Smooth muscle cell (in vitro differentiated cells): ENCODE measurements at regions not wholly inside any gene's neighbourhood (a gene's known extent, or its start where the extent isn't known, plus 50 kb on each side); places are given as distances from the start of the nearest gene placed in this dataset.

ENCODE experiments used
- DNase-seq: peaks from one replicate; lab custom pipeline; 2025; ENCODE audit not compliant: unreplicated experiment; lab: John Stamatoyannopoulos, UW
- H2AFZ ChIP-seq: fragments of 200-600 bp; sonication (generic); 2 replicates; pipeline ENCODE4 v1.6.0; 2016; ENCODE audit warnings: antibody characterized with exemption, low read depth, mild to moderate bottlenecking
- H3F3A ChIP-seq: fragments of 200-600 bp; sonication (generic); 2 replicates; pipeline ENCODE4 v1.6.0; 2017; ENCODE audit warnings: antibody characterized with exemption, low read depth
- H3K27ac ChIP-seq: fragments of 200-600 bp; sonication (generic); 2 replicates; pipeline ENCODE4 v1.5.1; 2016; ENCODE audit warnings: low read depth, mild to moderate bottlenecking
- H3K27me3 ChIP-seq: fragments of 200-600 bp; sonication (generic); 2 replicates; pipeline ENCODE4 v1.6.1; 2016; ENCODE audit warnings: low read depth, mild to moderate bottlenecking
- H3K36me3 ChIP-seq: fragments of 200-600 bp; sonication (generic); 2 replicates; pipeline ENCODE4 v1.5.1; 2016; ENCODE audit warnings: low read depth
- H3K4me1 ChIP-seq: fragments of 200-600 bp; sonication (generic); 2 replicates; pipeline ENCODE4 v1.5.1; 2016; ENCODE audit warnings: low read depth
- H3K4me2 ChIP-seq: fragments of 200-600 bp; sonication (generic); 2 replicates; pipeline ENCODE4 v1.6.0; 2016; ENCODE audit warnings: mild to moderate bottlenecking
- H3K4me3 ChIP-seq: fragments of 200-600 bp; sonication (generic); 2 replicates; pipeline ENCODE4 v1.5.1; 2016; ENCODE audit warnings: mild to moderate bottlenecking
- H3K79me2 ChIP-seq: fragments of 200-600 bp; sonication (generic); 2 replicates; pipeline ENCODE4 v1.6.0; 2016; ENCODE audit warnings: low read depth, mild to moderate bottlenecking
- H3K9ac ChIP-seq: fragments of 200-600 bp; sonication (generic); 2 replicates; pipeline ENCODE4 v1.6.0; 2016; ENCODE audit warnings: low read depth
- H3K9me3 ChIP-seq: fragments of 200-600 bp; sonication (generic); replicated peaks from 2 replicates; pipeline ENCODE4 v1.5.1; 2016; ENCODE audit warnings: low read depth
- H4K20me1 ChIP-seq: fragments of 200-600 bp; sonication (generic); 2 replicates; pipeline ENCODE4 v1.6.0; 2016; ENCODE audit warnings: low read depth
- WGBS: methylation state at CpG from one replicate; pipeline ENCODE4 v1.1.7; 2016; ENCODE audit warnings: low lambda C conversion rate; 5-methylcytosine and 5-hydroxymethylcytosine counted together
- TF ChIP-seq, protein P1 (sequence below): fragments of 200-600 bp; sonication (generic); IDR thresholded peaks from 2 replicates; pipeline ENCODE4 v1.5.1; 2017; ENCODE audit warnings: borderline replicate concordance, mild to moderate bottlenecking, antibody characterized with exemption; ENCODE audit not compliant: insufficient read depth, poor library complexity, severe bottlenecking

DNA sequence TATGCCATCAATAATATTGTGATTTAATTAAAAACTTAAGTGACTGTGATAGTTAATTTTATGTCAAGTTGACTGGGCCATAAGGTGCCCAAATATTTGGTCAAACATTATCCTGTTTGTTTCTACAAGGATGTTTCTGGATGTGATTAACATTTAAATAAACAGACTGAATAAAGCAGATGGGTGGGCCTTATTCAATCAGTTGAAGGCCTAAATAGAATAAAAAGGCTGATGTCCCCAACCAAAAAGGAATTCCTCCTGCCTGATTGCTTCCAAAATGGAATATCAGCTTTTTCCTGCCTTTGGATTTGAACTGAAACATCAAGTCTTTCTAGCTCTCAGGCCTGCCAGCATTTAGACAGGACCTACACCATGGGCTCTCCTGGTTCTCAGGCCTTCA is 961.7 kb downstream of the NTRK3 start:
- no peaks in the 10 kb centered on the region for H3K9me3 ChIP-seq
- no peak overlapping the region for H3K9ac ChIP-seq
- H3K79me2 ChIP-seq: no peaks in the 10 kb centered on the region
- no peak overlapping the region for H3K27ac ChIP-seq
- no peak overlapping the region for H3K4me2 ChIP-seq
- H3K27me3 ChIP-seq: no peaks in the 10 kb centered on the region
- no peaks in the 10 kb centered on the region for H4K20me1 ChIP-seq
- no peak for DNase-seq
- H2AFZ ChIP-seq: no peak overlapping the region
- H3K4me1 ChIP-seq: no peaks in the 10 kb centered on the region
- TF ChIP-seq, protein P1, sequence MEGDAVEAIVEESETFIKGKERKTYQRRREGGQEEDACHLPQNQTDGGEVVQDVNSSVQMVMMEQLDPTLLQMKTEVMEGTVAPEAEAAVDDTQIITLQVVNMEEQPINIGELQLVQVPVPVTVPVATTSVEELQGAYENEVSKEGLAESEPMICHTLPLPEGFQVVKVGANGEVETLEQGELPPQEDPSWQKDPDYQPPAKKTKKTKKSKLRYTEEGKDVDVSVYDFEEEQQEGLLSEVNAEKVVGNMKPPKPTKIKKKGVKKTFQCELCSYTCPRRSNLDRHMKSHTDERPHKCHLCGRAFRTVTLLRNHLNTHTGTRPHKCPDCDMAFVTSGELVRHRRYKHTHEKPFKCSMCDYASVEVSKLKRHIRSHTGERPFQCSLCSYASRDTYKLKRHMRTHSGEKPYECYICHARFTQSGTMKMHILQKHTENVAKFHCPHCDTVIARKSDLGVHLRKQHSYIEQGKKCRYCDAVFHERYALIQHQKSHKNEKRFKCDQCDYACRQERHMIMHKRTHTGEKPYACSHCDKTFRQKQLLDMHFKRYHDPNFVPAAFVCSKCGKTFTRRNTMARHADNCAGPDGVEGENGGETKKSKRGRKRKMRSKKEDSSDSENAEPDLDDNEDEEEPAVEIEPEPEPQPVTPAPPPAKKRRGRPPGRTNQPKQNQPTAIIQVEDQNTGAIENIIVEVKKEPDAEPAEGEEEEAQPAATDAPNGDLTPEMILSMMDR: no peak
- H3K4me3 ChIP-seq: no peak overlapping the region
- no peaks in the 10 kb centered on the region for H3F3A ChIP-seq
- H3K36me3 ChIP-seq: no peaks in the 10 kb centered on the region

DNA sequence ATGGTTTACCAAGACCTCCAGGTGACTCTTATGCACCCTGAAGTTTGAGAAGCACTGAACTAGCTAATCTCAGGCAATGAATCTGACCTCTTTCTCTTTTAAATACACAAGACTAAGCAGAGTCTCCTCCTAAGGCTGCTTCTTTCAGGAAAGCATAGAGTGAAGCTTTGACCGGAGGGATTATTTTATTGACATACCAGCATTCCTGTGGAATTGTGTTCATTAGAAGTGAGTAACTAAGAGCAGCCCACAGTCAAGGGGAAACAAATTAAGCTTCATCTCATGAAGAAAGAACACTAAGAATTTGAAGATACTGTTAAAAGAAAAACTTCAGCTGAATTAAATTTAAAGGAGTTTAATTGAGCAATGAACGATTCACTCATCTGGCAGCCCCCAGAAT is 963.5 kb downstream of the NTRK3 start:
- 46% methylated on average over 2 of the region's 2 CpGs for WGBS
- no peak for DNase-seq
- no peaks in the 10 kb centered on the region for H3F3A ChIP-seq

DNA sequence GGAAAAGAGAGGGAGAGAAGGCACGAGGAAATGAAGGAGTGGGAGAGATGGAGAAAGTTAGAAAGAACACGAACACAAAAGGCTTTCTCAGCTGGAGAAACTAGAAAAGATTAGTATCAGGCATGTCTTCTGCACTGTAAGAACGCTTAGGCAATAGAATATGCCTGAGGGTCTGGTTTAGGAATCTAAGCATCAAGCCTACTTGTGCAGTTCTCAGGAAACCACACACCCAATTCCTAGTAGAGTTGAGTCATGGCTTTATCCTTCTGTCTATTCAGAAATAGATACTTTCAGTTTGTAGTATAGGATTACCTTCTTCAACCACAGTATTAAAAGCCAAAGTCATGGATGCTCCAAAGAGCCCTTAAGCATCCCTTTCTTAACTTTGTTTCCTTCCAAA is 969.4 kb downstream of the NTRK3 start:
- peak overlapping the region; percentile 61 for H3K27ac ChIP-seq
- no peaks in the 10 kb centered on the region for H3K79me2 ChIP-seq
- WGBS: 29% methylated on average over 3 of the region's 3 CpGs
- H3K27me3 ChIP-seq: no peaks in the 10 kb centered on the region
- H3F3A ChIP-seq: peaks cover 6% of the 10 kb centered on the region
- no peaks in the 10 kb centered on the region for H3K36me3 ChIP-seq
- no peak for DNase-seq
- peak overlapping the region; percentile 25 for H2AFZ ChIP-seq
- no peak overlapping the region for H3K4me3 ChIP-seq
- peaks cover 4% of the 10 kb centered on the region for H3K9me3 ChIP-seq
- H4K20me1 ChIP-seq: no peaks in the 10 kb centered on the region
- TF ChIP-seq, protein P1: no peak
- H3K9ac ChIP-seq: no peak overlapping the region
- H3K4me2 ChIP-seq: peak overlapping the region; percentile 55
- no peaks in the 10 kb centered on the region for H3K4me1 ChIP-seq

More for the DNA sequence above, 963.5 kb downstream of the NTRK3 start:
- Histone ChIP-seq H3K36me3 (no peaks in the 10 kb centered on the region), H2AFZ (no peak overlapping the region), H3K9ac (no peak overlapping the region), H4K20me1 (no peaks in the 10 kb centered on the region), H3K4me1 (no peaks in the 10 kb centered on the region), H3K9me3 (no peaks in the 10 kb centered on the region), H3K4me3 (no peak overlapping the region), H3K4me2 (peak overlapping the region; percentile 14), H3K27ac (no peak overlapping the region), H3K79me2 (no peaks in the 10 kb centered on the region), H3K27me3 (no peaks in the 10 kb centered on the region)
- TF ChIP-seq, protein P1: no peak

- Histone ChIP-seq H3K4me2 (peak overlapping the region; percentile 0), H3K27me3 (no peaks in the 10 kb centered on the region), H2AFZ (no peak overlapping the region), H3K4me3 (no peak overlapping the region), H3K9me3 (no peaks in the 10 kb centered on the region), H3K4me1 (peaks cover 7% of the 10 kb centered on the region), H3K9ac (no peak overlapping the region), H3F3A (peaks cover 12% of the 10 kb centered on the region), H4K20me1 (no peaks in the 10 kb centered on the region), H3K27ac (peak overlapping the region; percentile 81), H3K79me2 (no peaks in the 10 kb centered on the region), H3K36me3 (no peaks in the 10 kb centered on the region)
- no peak for DNase-seq
- 83% methylated on average over 1 of the region's 1 CpG for WGBS
- TF ChIP-seq, protein P1: no peak
Measured at GRCh38 chr15:87269566-87269965, 987.0 kb downstream of the NTRK3 start.
